Myocyte (in vitro differentiated cells): ENCODE measurements at regions not wholly inside any gene's neighbourhood (a gene's known extent, or its start where the extent isn't known, plus 50 kb on each side); places are given as distances from the start of the nearest gene placed in this dataset.

Experiments used
- DNase-seq: peaks from one replicate; pipeline ENCODE4 v3.0.0-alpha.2; 2012; ENCODE audit warnings: low read depth

DNA sequence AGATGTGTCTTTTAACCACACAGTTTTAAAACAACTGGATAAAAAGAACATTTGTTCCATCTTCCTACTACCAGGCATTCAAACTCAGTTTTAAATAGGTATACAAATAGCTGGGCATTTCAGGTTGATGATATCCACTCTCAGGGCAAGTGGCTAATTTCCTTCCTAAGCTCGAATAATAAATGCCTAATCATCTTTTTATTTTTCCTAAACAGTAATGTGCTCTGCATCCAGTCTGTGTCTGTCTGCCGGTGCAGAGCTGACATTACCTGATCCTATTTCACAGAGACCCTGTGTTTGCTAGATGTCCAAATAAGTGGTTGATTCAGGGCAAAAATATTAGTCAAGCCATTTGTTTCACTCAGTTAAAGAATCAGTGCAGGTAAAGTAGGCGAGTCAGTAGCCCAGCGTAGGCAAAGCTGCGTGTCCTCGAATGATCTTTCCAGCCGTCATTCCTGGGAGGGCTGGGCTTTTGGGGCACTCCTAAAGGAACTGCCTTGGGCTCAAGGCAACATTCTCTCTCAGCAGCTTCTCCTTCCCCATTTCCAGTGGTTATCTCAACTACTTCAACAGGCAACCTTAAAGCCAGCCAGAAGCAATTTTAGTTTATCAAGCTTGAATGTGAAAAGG, 74.2 kb upstream of the BMP2 start:
- no peak for DNase-seq

DNA sequence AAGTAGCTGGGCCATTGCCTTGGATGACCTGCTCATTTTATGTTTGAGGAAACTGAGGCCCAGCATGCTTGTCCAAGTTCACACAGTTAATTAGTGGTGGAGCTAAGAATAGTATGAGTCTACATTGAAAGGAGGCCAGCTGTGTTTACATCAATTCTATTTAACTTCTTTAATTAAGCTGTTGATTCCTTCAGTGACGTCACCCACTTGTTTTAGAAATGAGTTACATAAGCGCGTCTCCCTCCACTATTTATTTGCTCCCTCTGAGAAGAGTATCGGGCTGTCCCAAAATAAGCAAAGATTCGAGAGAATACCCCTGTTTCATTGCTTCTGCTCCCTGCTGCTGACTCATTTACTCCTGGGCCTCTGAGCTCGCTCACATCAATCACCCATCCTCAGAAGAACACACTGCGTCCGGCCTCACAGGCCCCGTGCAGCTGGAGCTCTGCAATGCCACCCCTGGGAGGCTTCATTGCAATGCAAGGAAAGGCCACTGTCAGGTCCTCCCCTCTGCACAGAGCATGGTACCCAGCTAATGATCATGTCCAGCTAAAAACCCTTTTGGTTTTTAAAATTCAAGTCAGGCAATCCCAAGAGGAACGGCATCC, 74.8 kb upstream of the BMP2 start:
- no peak for DNase-seq

DNA sequence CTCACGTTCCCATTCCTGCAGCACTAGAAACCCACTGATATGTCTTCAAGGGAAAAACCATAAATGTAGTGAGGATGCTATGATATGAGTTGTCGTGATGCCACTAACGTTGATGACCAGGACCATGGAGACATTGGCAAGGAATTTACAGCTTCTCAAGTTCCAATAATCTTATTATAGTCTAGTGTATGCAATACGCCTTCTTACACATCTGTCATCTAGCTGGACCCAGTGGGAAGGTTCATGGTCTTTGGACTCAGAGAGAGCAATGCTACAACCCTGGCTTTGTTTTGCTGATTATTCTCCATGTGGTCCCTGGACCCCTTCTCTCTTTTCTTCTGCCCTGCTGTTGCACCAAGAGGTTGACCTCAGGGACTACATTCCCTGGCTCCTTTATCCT, 76.0 kb upstream of the BMP2 start:
- no peak for DNase-seq

DNA sequence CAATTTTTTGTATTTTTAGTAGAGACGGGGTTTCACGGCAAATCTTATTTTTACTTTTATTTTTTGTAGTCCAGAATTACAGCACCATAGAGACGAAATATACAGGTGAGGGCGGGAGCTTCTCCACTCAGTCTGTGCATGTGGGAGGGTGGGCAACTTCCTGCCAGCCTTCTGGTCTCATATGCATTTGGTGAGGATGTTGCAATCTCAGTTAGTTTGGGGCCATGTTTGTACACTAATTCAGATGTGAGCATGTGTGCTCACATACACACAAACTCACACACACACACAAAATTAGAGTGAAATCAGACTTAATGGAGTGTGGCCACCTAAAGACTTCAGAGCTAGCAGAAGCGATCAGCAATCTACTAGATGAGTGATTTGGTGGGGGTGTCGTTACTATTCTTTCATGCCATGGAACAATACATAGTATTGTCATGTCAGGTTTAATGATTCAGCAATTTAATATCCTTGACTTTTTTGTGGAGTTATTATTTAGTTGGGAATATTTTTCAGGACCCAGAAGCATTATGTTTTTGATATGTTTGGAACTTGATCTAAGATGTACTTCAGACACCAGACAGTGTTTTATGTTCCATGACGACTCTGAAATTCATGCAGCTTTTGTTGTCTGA, 78.0 kb upstream of the BMP2 start:
- DNase-seq, result no peak

- DNase-seq, result no peak
Measured at GRCh38 chr20:6686171-6686570, 81.3 kb upstream of the BMP2 start.

DNA sequence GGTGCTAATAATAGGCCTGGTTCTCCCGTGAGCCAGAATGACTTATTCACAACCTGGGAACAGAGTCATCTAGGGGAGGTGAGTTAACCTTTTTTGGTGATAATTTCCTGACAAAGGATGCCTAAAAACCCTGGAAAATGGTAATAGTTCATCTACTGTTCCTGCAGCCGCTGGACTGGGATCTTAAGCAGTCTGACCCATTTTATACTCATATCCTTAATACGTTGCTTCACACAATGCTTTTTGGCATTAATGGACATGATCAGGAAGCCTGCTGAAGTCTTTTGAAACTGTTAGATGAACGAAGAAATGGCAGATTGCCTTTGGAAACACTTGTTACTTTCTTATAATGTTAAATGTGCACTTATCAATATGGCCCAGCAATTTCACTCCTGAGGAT, 81.9 kb upstream of the BMP2 start:
- no peak for DNase-seq

DNA sequence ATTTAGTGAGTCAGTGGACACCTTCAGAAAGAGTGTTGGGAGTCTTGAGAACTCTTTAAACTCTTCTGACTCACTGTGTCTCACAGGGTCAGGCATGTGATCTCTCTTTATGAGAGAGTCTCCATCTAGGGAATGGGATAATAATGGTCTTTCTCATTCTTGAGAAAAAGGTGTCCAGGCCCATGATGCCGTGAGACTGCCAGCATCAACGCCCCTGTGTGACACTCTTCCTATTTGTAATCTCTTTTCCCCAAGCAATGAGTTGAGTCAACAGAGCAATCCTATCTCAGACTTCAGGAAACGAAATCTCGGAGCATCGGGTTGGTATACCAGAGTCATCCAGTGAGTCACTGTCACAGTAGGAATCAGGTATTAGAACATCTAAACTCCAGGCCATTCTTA, 82.3 kb upstream of the BMP2 start:
- no peak for DNase-seq

DNA sequence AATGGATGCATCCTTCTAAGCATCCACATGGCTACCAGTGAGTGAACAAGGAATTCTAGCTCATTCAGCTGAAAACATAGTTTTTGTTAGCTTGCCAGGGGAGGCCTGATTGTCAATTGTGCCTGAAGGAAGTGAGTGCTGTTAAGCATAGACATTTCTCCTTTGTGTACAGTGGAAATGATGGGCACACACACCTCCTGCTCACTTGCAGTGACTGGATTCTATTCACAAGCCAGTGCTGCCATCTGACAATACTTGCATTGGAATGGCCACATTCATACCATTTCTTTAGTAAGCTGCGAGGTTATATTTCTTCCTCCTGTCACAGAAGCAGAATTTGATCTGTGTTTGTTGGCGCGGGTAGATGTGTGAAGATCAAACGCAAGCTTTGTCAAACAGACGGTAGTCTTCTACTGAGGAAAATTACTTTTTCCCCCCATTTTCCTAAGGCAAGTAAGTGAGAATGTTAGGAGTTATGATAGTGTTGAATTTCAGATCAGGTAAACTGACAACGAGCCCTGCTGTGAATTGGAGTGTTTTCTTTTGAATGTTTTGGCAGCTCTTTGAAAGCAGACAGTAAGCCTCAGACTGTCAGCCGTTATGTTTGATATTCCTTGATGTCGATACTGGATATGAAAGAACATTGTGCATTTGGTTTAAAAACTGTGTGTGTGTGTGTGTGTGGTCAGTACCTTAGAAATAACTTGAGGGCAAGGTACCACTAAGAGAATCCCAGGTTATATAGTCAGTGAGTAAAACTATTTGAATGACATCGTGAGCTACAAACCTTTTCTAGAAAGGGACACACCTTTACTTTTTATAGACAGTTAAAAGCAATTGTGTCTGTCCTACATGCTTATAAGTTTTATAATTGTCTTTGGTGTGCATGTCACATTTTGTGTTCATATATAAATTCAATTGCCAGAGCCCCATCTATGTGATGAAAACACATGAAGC, 84.2 kb upstream of the BMP2 start:
- no peak for DNase-seq

DNA sequence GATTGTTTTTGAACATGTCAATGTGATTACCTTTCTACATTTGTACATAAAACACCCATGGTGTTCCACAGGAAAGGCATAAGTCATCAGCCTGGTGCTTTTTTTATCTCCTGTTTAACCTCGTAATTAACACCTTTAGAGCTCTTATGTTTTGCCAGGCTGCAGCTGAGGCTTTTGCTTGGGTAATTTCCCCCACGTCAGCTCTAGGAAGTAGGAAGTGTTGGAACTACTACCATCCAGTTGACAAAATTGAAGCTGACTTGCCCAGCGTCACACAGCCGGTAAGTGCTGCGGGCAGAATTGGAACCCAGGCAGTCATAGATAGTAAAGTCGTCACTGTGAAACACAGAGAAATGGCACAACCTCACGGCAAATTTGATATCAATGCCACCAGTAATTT, 86.6 kb upstream of the BMP2 start:
- DNase-seq, result no peak

DNA sequence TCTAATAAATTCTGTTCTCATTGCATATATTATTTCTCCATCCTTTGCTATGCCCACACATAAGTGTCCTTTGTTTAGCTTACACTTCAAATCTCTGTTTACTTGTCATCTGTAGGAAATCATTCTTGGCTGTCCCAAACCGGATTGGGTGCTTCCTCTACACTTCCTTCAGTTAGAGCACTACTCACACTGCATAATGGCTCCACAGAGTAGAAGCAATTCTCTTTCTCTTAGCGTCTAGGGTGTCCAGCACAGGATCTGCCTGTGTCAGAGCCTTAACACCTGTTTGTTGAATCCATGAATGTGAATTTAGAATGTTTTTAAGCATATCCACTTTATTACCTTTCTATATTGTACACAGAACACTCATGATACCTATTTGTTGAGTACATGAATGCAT, 87.0 kb upstream of the BMP2 start:
- DNase-seq, result no peak

DNA sequence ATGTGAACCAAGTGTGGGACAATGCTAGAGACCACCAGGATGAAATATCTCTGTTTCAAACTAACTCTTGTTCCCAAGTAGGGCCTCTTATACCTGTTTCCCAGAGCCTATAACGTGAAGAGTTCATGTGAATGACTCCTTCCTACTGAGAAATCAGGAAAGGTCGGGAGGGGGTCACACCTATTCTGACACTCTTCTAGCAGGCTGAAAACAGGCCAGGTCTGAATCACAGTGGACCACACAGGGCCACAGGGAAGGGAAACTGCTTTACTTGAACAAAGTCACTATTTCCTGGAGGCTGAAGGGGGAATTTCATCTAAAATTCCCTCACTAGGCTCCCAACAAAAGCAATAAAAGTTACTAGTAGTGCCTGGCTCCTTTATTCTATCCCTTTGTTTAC, 88.4 kb upstream of the BMP2 start:
- no peak for DNase-seq

DNA sequence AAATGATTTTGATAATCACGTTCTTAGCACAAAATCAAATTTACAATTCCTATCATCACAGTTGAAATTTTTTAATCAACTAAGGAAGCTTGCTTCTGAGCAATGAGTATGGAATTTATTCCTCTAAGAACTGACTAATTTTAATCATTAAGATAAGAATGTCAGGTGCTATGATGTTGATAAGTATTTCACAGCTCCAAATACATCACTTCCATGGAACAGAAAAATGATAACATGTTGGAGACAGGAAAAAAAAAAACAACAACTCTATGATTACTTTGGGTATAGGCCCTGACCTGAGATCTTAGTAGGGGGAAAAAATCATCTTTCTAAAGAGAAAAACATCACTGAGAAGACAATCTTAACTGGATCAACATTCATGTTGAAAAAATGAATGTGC, 89.4 kb upstream of the BMP2 start:
- DNase-seq, result no peak

GRCh38 chr20:6674831-6675230, 92.7 kb upstream of the BMP2 start:
- DNase-seq, result no peak

DNA sequence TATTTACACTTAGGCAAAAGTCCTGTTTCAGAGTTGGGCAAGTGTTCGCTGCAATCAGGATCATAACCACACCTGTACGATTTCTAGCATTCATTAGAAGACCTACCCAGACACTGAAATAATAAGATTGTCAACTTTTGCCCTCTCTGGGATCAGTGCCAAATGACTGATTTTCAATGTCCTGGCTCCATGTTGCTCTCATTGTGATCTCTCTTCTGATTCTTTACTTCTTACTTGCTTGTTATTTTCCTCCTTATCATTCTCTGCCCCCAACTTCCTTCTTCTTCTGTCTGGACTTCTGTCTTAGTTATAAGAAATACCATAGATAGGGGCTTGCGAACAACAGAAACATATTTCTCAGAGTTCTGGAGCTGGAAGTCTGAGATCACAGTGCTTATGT, 94.4 kb upstream of the BMP2 start:
- no peak for DNase-seq

DNA sequence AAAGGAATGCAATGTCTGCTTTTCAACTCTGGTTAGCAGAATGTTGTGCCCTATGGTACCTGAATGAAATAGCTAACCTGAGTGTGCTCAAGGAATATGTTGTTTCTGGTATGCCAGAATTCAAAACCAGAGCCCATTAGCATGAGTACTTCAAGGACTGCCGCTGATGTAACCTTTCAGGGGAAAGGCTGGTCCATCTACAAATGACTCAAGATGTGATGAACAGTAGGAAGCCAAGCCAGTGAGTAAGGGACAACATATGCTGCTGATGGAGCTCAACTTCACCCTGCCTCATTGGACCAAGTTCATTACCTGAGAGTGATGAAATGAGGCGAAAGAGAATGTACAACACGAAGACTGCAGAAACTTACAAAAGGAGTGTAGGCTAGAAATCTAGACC, 95.7 kb upstream of the BMP2 start:
- no peak for DNase-seq

GRCh38 chr20:6668546-6668945, 98.9 kb upstream of the BMP2 start:
- DNase-seq, result no peak

- DNase-seq, result no peak
Measured at GRCh38 chr20:6665621-6666355, 101.7 kb upstream of the BMP2 start.

DNA sequence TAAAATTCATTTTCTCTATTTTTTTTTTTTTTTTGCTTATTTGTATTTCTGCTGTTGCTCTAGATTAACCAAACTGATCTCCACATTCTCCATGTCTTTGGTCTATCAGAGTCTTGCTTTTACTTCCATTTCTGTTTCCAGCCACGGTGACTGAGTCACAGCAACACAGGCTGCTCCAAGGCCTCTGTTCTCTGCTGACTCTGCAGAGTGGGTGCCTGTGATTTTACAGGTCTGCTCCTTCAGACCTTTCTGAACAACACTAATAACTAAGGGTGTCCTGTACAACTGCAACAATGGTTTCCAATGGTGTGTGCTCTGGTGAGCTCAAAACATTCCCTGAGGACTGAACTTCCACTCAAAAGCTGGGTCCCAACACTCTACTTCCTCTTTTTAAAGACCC, 102.3 kb upstream of the BMP2 start:
- no peak for DNase-seq

GRCh38 chr20:6664574-6664973, 102.9 kb upstream of the BMP2 start:
- no peak for DNase-seq

GRCh38 chr20:6663751-6664388, 103.6 kb upstream of the BMP2 start:
- DNase-seq, result no peak

GRCh38 chr20:6663104-6663503, 104.4 kb upstream of the BMP2 start:
- DNase-seq, result peak; percentile 48
